ENCODE measurements at regions not wholly inside any gene's neighbourhood (a gene's known extent, or its start where the extent isn't known, plus 50 kb on each side); places are given as distances from the start of the nearest gene placed in this dataset.

DNA sequence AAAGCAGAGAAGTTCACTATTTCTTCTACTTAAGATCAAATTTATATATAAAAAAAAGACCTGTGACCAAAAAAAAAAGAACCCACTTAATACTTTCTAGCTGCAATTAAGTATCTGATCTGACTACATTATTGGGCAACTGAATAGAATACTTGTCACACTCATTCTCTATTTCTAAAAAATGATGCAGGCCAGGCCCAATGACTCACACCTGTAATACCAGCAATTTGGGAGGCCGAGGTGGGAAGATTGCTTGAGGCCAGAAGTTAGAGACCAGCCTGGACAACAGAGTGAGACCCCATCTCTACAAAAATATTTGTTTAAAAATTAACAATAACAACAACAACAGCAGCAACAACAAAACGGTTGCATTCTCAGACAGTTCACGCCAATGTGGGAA, 108.8 kb upstream of the BMP2K start:
- H3K4me3 ChIP-seq = no peak overlapping the region
- no peak for DNase-seq (ENCODE audit: low spot score)
- no peak overlapping the region for H3K27ac ChIP-seq
- H4K20me1 ChIP-seq (ENCODE audit: low read depth) = no peaks in the 10 kb centered on the region
- Mint-ChIP-seq H3K27ac (no peak overlapping the region), H3K9me3 (no peaks in the 10 kb centered on the region), H3K27me3 (ENCODE audit: insufficient read depth, low read depth) (no peaks in the 10 kb centered on the region), H3K36me3 (no peaks in the 10 kb centered on the region), H3K4me1 (peaks cover under 1% of the 10 kb centered on the region), H3K4me3 (no peak overlapping the region)
- peaks cover 8% of the 10 kb centered on the region for H3K4me1 ChIP-seq
- H3K9ac ChIP-seq = no peak overlapping the region
- no peaks in the 10 kb centered on the region for H3K27me3 ChIP-seq
- H3K9me3 ChIP-seq (ENCODE audit: low read depth) = no peaks in the 10 kb centered on the region
- H2AFZ ChIP-seq (replicated peaks) = no peak overlapping the region
- TF ChIP-seq, protein P1, sequence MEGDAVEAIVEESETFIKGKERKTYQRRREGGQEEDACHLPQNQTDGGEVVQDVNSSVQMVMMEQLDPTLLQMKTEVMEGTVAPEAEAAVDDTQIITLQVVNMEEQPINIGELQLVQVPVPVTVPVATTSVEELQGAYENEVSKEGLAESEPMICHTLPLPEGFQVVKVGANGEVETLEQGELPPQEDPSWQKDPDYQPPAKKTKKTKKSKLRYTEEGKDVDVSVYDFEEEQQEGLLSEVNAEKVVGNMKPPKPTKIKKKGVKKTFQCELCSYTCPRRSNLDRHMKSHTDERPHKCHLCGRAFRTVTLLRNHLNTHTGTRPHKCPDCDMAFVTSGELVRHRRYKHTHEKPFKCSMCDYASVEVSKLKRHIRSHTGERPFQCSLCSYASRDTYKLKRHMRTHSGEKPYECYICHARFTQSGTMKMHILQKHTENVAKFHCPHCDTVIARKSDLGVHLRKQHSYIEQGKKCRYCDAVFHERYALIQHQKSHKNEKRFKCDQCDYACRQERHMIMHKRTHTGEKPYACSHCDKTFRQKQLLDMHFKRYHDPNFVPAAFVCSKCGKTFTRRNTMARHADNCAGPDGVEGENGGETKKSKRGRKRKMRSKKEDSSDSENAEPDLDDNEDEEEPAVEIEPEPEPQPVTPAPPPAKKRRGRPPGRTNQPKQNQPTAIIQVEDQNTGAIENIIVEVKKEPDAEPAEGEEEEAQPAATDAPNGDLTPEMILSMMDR (IDR thresholded peaks at IDR 0.05) = no peak
- TF ChIP-seq EZH2 (IDR thresholded peaks at IDR 0.05) (no peak), EZH2phosphoT487 (IDR thresholded peaks at IDR 0.05) (no peak)
- H3K4me2 ChIP-seq = no peak overlapping the region
- no peaks in the 10 kb centered on the region for H3K36me3 ChIP-seq
- H3K79me2 ChIP-seq (ENCODE audit: low read depth) = no peaks in the 10 kb centered on the region
- H3F3A ChIP-seq (ENCODE audit: low read depth) = peaks cover 5% of the 10 kb centered on the region

GRCh38 chr4:78667764-78668163, 108.4 kb upstream of the BMP2K start:
- H3K9ac ChIP-seq = no peak overlapping the region
- H3K4me1 ChIP-seq = peaks cover 6% of the 10 kb centered on the region
- TF ChIP-seq, protein P1 (IDR thresholded peaks at IDR 0.05) = no peak
- no peak for TF ChIP-seq EZH2phosphoT487 (IDR thresholded peaks at IDR 0.05)
- TF ChIP-seq EZH2 (IDR thresholded peaks at IDR 0.05) = no peak
- no peak overlapping the region for H2AFZ ChIP-seq (replicated peaks)
- H3K9me3 ChIP-seq (ENCODE audit: low read depth) = no peaks in the 10 kb centered on the region
- Mint-ChIP-seq H3K27ac (no peak overlapping the region), H3K27me3 (ENCODE audit: insufficient read depth, low read depth) (no peaks in the 10 kb centered on the region), H3K9me3 (no peaks in the 10 kb centered on the region), H3K36me3 (no peaks in the 10 kb centered on the region), H3K4me3 (no peak overlapping the region), H3K4me1 (no peaks in the 10 kb centered on the region)
- no peaks in the 10 kb centered on the region for H3K79me2 ChIP-seq (ENCODE audit: low read depth)
- no peak for DNase-seq (ENCODE audit: low spot score)
- H3F3A ChIP-seq (ENCODE audit: low read depth) = peaks cover under 1% of the 10 kb centered on the region
- no peak overlapping the region for H3K27ac ChIP-seq
- H3K36me3 ChIP-seq = no peaks in the 10 kb centered on the region
- H3K4me3 ChIP-seq = no peak overlapping the region
- H3K4me2 ChIP-seq = no peak overlapping the region
- H4K20me1 ChIP-seq (ENCODE audit: low read depth) = no peaks in the 10 kb centered on the region
- H3K27me3 ChIP-seq = no peaks in the 10 kb centered on the region

DNA sequence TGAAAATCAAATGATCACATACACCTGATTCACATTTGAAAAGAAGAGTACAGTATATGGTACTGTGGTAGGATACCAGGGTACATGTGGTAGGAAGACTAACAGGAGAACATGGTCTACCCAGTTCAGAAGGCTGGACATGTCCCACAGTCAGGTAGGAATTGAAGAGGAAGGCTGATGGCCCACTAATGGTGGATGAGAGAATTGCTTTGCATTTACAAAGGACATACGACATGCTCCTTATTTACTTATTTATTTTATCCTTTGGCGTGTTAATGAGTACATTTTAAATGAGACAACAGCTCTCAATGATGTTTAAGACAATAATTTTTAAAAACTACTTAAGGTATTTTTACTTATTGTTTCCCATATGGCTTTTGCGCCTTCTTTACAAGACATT, 106.7 kb upstream of the BMP2K start:
- DNase-seq (ENCODE audit: low spot score) = no peak
- Histone ChIP-seq H4K20me1 (ENCODE audit: low read depth) (no peaks in the 10 kb centered on the region), H3K27ac (no peak overlapping the region), H3K9ac (no peak overlapping the region), H3K4me1 (no peaks in the 10 kb centered on the region), H3F3A (ENCODE audit: low read depth) (no peaks in the 10 kb centered on the region), H3K4me3 (no peak overlapping the region), H3K27me3 (no peaks in the 10 kb centered on the region), H3K4me2 (no peak overlapping the region), H3K79me2 (ENCODE audit: low read depth) (no peaks in the 10 kb centered on the region), H3K36me3 (no peaks in the 10 kb centered on the region), H2AFZ (replicated peaks) (no peak overlapping the region), H3K9me3 (ENCODE audit: low read depth) (no peaks in the 10 kb centered on the region)
- TF ChIP-seq, protein P1 (IDR thresholded peaks at IDR 0.05) = peak; percentile 36
- TF ChIP-seq EZH2 (IDR thresholded peaks at IDR 0.05) (no peak), EZH2phosphoT487 (IDR thresholded peaks at IDR 0.05) (no peak)
- no peak overlapping the region for H3K27ac Mint-ChIP-seq
- no peaks in the 10 kb centered on the region for H3K27me3 Mint-ChIP-seq (ENCODE audit: insufficient read depth, low read depth)
- no peaks in the 10 kb centered on the region for H3K36me3 Mint-ChIP-seq
- no peaks in the 10 kb centered on the region for H3K4me1 Mint-ChIP-seq
- H3K9me3 Mint-ChIP-seq = no peaks in the 10 kb centered on the region
- H3K4me3 Mint-ChIP-seq = no peak overlapping the region

Data from neural progenitor cell (in vitro differentiated cells).